ENCODE measurements at regions not wholly inside any gene's neighbourhood (a gene's known extent, or its start where the extent isn't known, plus 50 kb on each side); places are given as distances from the start of the nearest gene placed in this dataset.

- Histone ChIP-seq H3K9me3 (no peaks in the 10 kb centered on the region), H3K27ac (no peak overlapping the region), H3K36me3 (no peaks in the 10 kb centered on the region), H3K4me3 (no peak overlapping the region), H3K4me1 (replicated peaks) (no peaks in the 10 kb centered on the region), H3K27me3 (replicated peaks; ENCODE audit: insufficient read depth) (no peaks in the 10 kb centered on the region)
- TF ChIP-seq POLR2AphosphoS5 (IDR thresholded peaks at IDR 0.05) (no peak), POLR2A (IDR thresholded peaks at IDR 0.05) (no peak)
- TF ChIP-seq, protein P1, sequence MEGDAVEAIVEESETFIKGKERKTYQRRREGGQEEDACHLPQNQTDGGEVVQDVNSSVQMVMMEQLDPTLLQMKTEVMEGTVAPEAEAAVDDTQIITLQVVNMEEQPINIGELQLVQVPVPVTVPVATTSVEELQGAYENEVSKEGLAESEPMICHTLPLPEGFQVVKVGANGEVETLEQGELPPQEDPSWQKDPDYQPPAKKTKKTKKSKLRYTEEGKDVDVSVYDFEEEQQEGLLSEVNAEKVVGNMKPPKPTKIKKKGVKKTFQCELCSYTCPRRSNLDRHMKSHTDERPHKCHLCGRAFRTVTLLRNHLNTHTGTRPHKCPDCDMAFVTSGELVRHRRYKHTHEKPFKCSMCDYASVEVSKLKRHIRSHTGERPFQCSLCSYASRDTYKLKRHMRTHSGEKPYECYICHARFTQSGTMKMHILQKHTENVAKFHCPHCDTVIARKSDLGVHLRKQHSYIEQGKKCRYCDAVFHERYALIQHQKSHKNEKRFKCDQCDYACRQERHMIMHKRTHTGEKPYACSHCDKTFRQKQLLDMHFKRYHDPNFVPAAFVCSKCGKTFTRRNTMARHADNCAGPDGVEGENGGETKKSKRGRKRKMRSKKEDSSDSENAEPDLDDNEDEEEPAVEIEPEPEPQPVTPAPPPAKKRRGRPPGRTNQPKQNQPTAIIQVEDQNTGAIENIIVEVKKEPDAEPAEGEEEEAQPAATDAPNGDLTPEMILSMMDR (IDR thresholded peaks at IDR 0.05): no peak
- WGBS: 83% methylated on average over 3 of the region's 3 CpGs
- intact Hi-C loops (cut with DNase I): no loop called here
- no peak for DNase-seq (ENCODE audit: low spot score)
Observed at GRCh38 chr11:100631316-100631715, 55.8 kb upstream of the ARHGAP42 start.

DNA sequence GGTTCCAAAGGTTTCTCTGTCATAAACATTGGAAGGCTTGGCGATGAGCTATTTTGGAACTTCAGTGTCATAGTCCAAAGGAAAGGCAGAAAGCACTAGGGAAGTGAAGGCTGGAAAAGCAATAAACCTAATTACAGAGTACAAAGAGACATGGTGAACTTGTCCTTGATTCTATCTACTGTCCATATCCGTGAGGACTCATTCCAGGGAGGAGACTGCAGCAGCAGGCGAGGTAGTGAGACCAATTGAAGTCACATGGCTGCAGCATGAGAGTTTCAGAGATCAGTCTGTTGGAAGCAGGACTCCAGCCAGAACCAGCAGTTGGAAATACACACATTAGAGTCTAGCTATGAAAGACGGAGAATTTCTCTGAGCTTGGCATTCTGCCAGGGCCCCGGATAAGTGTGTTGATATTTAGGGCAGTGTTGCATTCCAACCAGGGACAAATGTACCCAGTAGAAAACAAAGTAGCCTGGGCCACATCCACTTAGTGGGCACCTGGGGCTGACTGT, 54.1 kb upstream of the ARHGAP42 start:
- intact Hi-C loops (cut with DNase I): no loop called here
- H3K9me3 ChIP-seq: no peaks in the 10 kb centered on the region
- peak overlapping the region in 1 of 2 donors; percentile 70 for H3K27ac ChIP-seq
- peak; percentile 86 for TF ChIP-seq POLR2AphosphoS5 (IDR thresholded peaks at IDR 0.05)
- TF ChIP-seq, protein P1 (IDR thresholded peaks at IDR 0.05): no peak
- no peaks in the 10 kb centered on the region for H3K36me3 ChIP-seq
- H3K4me3 ChIP-seq: no peak overlapping the region
- peak; percentile 74 for DNase-seq (ENCODE audit: low spot score)
- WGBS: 10% methylated on average over 5 of the region's 5 CpGs
- no peaks in the 10 kb centered on the region for H3K27me3 ChIP-seq (replicated peaks; ENCODE audit: insufficient read depth)
- no peaks in the 10 kb centered on the region for H3K4me1 ChIP-seq (replicated peaks)

- TF ChIP-seq POLR2AphosphoS5 (IDR thresholded peaks at IDR 0.05) (no peak), POLR2A (IDR thresholded peaks at IDR 0.05) (no peak)
- TF ChIP-seq, protein P1 (IDR thresholded peaks at IDR 0.05): no peak
- intact Hi-C loops (cut with DNase I): no loop called here
- Histone ChIP-seq H3K27ac (no peak overlapping the region), H3K36me3 (no peaks in the 10 kb centered on the region), H3K9me3 (no peaks in the 10 kb centered on the region), H3K4me3 (no peak overlapping the region), H3K4me1 (replicated peaks) (no peaks in the 10 kb centered on the region), H3K27me3 (replicated peaks; ENCODE audit: insufficient read depth) (no peaks in the 10 kb centered on the region)
- WGBS: 89% methylated on average over 3 of the region's 3 CpGs
- no peak for DNase-seq (ENCODE audit: low spot score)
Observed at GRCh38 chr11:100635194-100635593, 51.9 kb upstream of the ARHGAP42 start.

DNA sequence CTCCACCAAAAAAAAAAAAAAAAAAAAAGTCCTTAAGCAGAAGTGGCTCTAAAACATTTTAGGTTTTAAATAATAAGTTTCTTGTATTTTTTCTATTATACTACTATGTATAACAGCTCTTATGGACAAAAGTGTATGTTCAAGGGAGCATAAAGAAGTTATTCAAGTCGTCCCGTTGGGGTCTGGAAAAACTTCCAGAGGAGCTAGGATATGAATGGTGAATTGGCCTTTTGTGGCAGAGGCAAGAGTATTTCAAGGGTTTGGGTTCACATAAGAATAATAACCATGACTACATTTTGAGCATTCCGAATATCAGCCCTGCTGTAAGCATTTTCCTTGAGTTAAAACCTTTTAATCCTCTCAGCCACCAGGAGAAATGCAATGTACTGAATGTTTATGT, 50.6 kb upstream of the ARHGAP42 start:
- Histone ChIP-seq H3K4me1 (replicated peaks) (no peaks in the 10 kb centered on the region), H3K4me3 (no peak overlapping the region), H3K36me3 (no peaks in the 10 kb centered on the region), H3K9me3 (no peaks in the 10 kb centered on the region), H3K27me3 (replicated peaks; ENCODE audit: insufficient read depth) (no peaks in the 10 kb centered on the region), H3K27ac (no peak overlapping the region)
- TF ChIP-seq POLR2AphosphoS5 (IDR thresholded peaks at IDR 0.05) (no peak), POLR2A (IDR thresholded peaks at IDR 0.05) (no peak)
- TF ChIP-seq, protein P1 (IDR thresholded peaks at IDR 0.05): no peak
- DNase-seq (ENCODE audit: low spot score): no peak
- WGBS: 96% methylated on average over 3 of the region's 3 CpGs
- intact Hi-C loops (cut with DNase I): no loop called here

Data from prostate gland (tissue), 2 donors.